ENCODE measurements at regions not wholly inside any gene's neighbourhood (a gene's known extent, or its start where the extent isn't known, plus 50 kb on each side); places are given as distances from the start of the nearest gene placed in this dataset.

DNA sequence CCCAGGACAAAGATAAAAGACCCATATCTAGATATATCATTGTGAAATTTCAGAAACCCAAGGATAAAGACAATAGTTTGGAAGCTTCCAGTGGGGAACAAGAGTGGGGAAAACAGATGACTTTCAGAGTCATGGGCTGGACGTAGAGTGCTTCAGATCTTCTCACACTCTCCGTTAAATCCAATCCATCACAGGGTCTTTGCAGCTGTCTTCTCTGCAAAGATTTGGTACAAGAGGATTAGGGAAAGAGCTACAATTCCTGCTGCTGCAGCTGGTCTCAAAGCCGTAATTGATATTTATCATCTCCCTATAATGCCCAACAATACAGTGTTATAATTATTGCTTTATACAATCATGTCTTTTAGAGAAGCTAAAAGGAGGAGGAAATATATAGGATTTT is 63.4 kb upstream of the CLPB start:
- TF ChIP-seq JUND (IDR thresholded peaks at IDR 0.05; ENCODE audit: low read length) (no peak), POLR2A (IDR thresholded peaks at IDR 0.05; ENCODE audit: control extremely low read depth in 1 of 2, low read depth in 2 of 2, low read length in 2 of 2) (no peak), CTCF (IDR thresholded peaks at IDR 0.05; ENCODE audit: control extremely low read depth in 1 of 3, insufficient read depth in 1 of 3, low read depth in 1 of 3, low read length in 3 of 3) (no peak)

Data from H1 (cell line).